ENCODE measurements at regions not wholly inside any gene's neighbourhood (a gene's known extent, or its start where the extent isn't known, plus 50 kb on each side); places are given as distances from the start of the nearest gene placed in this dataset.

DNA sequence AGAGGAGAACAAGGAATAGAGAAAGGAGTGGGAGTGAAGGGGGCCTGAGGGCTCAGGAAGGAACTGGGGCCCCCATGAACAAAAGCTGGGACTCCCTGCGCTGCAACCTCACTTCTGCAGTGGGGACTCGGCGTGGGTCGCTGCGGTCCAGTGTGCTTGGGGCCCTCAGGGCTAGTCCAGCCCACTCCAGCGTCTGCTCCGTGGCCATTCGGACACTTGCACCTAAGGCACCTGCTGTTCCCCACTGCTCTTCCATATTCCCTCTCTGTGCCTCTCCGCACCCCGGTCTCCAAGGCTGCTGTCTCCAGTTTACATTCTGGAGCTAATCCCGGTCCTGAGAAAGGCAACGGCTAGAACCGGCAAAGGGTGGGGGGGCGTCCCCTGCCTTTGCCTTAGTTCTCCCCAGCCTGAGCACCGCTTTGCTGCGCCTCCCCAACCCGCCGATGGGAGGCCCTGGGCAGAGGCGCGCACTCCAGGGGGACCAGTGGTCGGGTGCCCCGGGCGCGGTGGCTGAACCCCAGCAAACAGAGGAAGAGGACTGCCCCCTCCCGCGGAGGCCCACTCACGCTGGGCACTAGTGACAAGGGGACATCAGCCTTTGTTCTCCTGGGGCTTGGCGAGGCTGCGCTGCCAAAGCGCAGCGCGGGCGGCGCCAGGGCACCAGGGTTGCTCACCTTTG lies 327.7 kb upstream of the F9 start:
- Histone ChIP-seq H3K27ac (ENCODE audit: low read depth, low read length) (no peak overlapping the region), H3K9me2 (ENCODE audit: insufficient read depth) (no peaks in the 10 kb centered on the region), H3K79me2 (ENCODE audit: insufficient read depth, low read length) (no peaks in the 10 kb centered on the region), H3K36me3 (ENCODE audit: control insufficient read depth in 1 of 2, insufficient read depth in 2 of 2, low read length in 2 of 2) (no peaks in the 10 kb centered on the region), H3K9ac (ENCODE audit: low read length) (no peak overlapping the region), H3K4me1 (ENCODE audit: control insufficient read depth in 1 of 2, insufficient read depth in 2 of 2, low read length in 2 of 2) (no peaks in the 10 kb centered on the region), H3K9me3 (ENCODE audit: control insufficient read depth in 1 of 2, insufficient read depth in 1 of 2, low read depth in 1 of 2, low read length in 2 of 2) (no peaks in the 10 kb centered on the region), H3K4me3 (replicated peaks in 1 of 2; ENCODE audit: low read depth in 1 of 2, low read length in 2 of 2) (no peak overlapping the region), H3K27me3 (ENCODE audit: insufficient read depth, low read length) (no peaks in the 10 kb centered on the region), H4K20me1 (ENCODE audit: insufficient read depth) (no peaks in the 10 kb centered on the region), H2AFZ (ENCODE audit: low read depth, low read length, poor library complexity, severe bottlenecking) (no peak overlapping the region), H3K4me2 (ENCODE audit: low read length) (no peak overlapping the region)
- no peak for TF ChIP-seq YY1 (IDR thresholded peaks at IDR 0.05; ENCODE audit: extremely low read depth, insufficient replicate concordance, low read depth, low read length)
- TF ChIP-seq, protein P1, sequence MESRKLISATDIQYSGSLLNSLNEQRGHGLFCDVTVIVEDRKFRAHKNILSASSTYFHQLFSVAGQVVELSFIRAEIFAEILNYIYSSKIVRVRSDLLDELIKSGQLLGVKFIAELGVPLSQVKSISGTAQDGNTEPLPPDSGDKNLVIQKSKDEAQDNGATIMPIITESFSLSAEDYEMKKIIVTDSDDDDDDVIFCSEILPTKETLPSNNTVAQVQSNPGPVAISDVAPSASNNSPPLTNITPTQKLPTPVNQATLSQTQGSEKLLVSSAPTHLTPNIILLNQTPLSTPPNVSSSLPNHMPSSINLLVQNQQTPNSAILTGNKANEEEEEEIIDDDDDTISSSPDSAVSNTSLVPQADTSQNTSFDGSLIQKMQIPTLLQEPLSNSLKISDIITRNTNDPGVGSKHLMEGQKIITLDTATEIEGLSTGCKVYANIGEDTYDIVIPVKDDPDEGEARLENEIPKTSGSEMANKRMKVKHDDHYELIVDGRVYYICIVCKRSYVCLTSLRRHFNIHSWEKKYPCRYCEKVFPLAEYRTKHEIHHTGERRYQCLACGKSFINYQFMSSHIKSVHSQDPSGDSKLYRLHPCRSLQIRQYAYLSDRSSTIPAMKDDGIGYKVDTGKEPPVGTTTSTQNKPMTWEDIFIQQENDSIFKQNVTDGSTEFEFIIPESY (IDR thresholded peaks at IDR 0.05; ENCODE audit: extremely low read depth, insufficient replicate concordance, low read length), result no peak
- TF ChIP-seq TCF7L2 (IDR thresholded peaks at IDR 0.05; ENCODE audit: borderline replicate concordance, extremely low read depth, insufficient read depth, insufficient read length), result no peak
- TF ChIP-seq, protein P2, sequence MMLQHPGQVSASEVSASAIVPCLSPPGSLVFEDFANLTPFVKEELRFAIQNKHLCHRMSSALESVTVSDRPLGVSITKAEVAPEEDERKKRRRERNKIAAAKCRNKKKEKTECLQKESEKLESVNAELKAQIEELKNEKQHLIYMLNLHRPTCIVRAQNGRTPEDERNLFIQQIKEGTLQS (IDR thresholded peaks at IDR 0.05), result no peak
- no peak for TF ChIP-seq ELF1 (IDR thresholded peaks at IDR 0.05; ENCODE audit: borderline replicate concordance, low read depth)
- no peak for TF ChIP-seq JUND (IDR thresholded peaks at IDR 0.05)
- no peak for TF ChIP-seq EGR1 (IDR thresholded peaks at IDR 0.05; ENCODE audit: low read depth)
- TF ChIP-seq POLR2AphosphoS5 (IDR thresholded peaks at IDR 0.05; ENCODE audit: low read depth, low read length), result no peak
- no peak for TF ChIP-seq EZH2 (IDR thresholded peaks at IDR 0.05)
- TF ChIP-seq, protein P3, sequence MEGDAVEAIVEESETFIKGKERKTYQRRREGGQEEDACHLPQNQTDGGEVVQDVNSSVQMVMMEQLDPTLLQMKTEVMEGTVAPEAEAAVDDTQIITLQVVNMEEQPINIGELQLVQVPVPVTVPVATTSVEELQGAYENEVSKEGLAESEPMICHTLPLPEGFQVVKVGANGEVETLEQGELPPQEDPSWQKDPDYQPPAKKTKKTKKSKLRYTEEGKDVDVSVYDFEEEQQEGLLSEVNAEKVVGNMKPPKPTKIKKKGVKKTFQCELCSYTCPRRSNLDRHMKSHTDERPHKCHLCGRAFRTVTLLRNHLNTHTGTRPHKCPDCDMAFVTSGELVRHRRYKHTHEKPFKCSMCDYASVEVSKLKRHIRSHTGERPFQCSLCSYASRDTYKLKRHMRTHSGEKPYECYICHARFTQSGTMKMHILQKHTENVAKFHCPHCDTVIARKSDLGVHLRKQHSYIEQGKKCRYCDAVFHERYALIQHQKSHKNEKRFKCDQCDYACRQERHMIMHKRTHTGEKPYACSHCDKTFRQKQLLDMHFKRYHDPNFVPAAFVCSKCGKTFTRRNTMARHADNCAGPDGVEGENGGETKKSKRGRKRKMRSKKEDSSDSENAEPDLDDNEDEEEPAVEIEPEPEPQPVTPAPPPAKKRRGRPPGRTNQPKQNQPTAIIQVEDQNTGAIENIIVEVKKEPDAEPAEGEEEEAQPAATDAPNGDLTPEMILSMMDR (IDR thresholded peaks at IDR 0.05 in 2 of 3, conservative IDR thresholded peaks at IDR 0.05 in 1 of 3; ENCODE audit: borderline replicate concordance in 1 of 3, insufficient read depth in 1 of 3, low read depth in 2 of 3, low read length in 2 of 3), result no peak
- TF ChIP-seq EZH2phosphoT487 (IDR thresholded peaks at IDR 0.05; ENCODE audit: borderline replicate concordance), result no peak
- TF ChIP-seq ZFX (IDR thresholded peaks at IDR 0.05), result no peak
- TF ChIP-seq SRF (IDR thresholded peaks at IDR 0.05; ENCODE audit: low read depth), result no peak
- TF ChIP-seq POLR2A (IDR thresholded peaks at IDR 0.05; ENCODE audit: borderline replicate concordance, extremely low read depth, insufficient read depth, insufficient read length), result no peak
- no peak for TF ChIP-seq SP1 (IDR thresholded peaks at IDR 0.05; ENCODE audit: low read depth)
- TF ChIP-seq, protein P4, sequence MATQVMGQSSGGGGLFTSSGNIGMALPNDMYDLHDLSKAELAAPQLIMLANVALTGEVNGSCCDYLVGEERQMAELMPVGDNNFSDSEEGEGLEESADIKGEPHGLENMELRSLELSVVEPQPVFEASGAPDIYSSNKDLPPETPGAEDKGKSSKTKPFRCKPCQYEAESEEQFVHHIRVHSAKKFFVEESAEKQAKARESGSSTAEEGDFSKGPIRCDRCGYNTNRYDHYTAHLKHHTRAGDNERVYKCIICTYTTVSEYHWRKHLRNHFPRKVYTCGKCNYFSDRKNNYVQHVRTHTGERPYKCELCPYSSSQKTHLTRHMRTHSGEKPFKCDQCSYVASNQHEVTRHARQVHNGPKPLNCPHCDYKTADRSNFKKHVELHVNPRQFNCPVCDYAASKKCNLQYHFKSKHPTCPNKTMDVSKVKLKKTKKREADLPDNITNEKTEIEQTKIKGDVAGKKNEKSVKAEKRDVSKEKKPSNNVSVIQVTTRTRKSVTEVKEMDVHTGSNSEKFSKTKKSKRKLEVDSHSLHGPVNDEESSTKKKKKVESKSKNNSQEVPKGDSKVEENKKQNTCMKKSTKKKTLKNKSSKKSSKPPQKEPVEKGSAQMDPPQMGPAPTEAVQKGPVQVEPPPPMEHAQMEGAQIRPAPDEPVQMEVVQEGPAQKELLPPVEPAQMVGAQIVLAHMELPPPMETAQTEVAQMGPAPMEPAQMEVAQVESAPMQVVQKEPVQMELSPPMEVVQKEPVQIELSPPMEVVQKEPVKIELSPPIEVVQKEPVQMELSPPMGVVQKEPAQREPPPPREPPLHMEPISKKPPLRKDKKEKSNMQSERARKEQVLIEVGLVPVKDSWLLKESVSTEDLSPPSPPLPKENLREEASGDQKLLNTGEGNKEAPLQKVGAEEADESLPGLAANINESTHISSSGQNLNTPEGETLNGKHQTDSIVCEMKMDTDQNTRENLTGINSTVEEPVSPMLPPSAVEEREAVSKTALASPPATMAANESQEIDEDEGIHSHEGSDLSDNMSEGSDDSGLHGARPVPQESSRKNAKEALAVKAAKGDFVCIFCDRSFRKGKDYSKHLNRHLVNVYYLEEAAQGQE (IDR thresholded peaks at IDR 0.05; ENCODE audit: low read depth), result no peak
- no peak for TF ChIP-seq ZNF274 (IDR thresholded peaks at IDR 0.05; ENCODE audit: low read depth, low read length)
- ATAC-seq, result no peak
- ChIA-PET RAD21 (ENCODE audit: low non-redundant PET in 1 of 2, low total read pairs in 2 of 2, uncharacterized antibody in 2 of 2, unreplicated experiment in 2 of 2) (no interaction called here), CTCF (no interaction called here), POLR2A (no interaction called here)
- intact Hi-C loops (cut with micrococcal nuclease), result no loop called here
- no TSS peak for BruUV-seq (replicated peaks)
- DNase-seq (ENCODE audit: low read depth, low spot score), result no peak

Data from HCT116 (cell line).